ENCODE measurements at regions not wholly inside any gene's neighbourhood (a gene's known extent, or its start where the extent isn't known, plus 50 kb on each side); places are given as distances from the start of the nearest gene placed in this dataset.
A peak's percentile ranks its signal among the peaks of the same experiment; 100 is the strongest.

GRCh38 chr17:64732336-64733006, 70.4 kb upstream of the SMURF2 start (continued):
- TF ChIP-seq ZNF382 (CRISPR knock-in tag; IDR thresholded peaks at IDR 0.05; ENCODE audit: borderline replicate concordance) (no peak), ZNF781 (CRISPR knock-in tag; IDR thresholded peaks at IDR 0.05; ENCODE audit: borderline replicate concordance, not compliant biosample characterization) (no peak), SUZ12 (IDR thresholded peaks at IDR 0.05; ENCODE audit: low read depth, low read length) (no peak), ZMYM2 (CRISPR knock-in tag; IDR thresholded peaks at IDR 0.05) (no peak), ZNF331 (CRISPR knock-in tag; IDR thresholded peaks at IDR 0.05) (no peak), KLF9 (CRISPR knock-in tag; IDR thresholded peaks at IDR 0.05; ENCODE audit: low read depth) (no peak), CHD4 (IDR thresholded peaks at IDR 0.05; ENCODE audit: borderline replicate concordance, low read length) (no peak), TEAD3 (CRISPR knock-in tag; optimal IDR thresholded peaks at IDR 0.05; ENCODE audit: borderline replicate concordance) (no peak), FOXP1 (IDR thresholded peaks at IDR 0.05) (no peak), FOXP1 (CRISPR knock-in tag; IDR thresholded peaks at IDR 0.05) (0 out of 2 replicates have a peak, but pooled peaks have one; percentile 14), DZIP1 (CRISPR knock-in tag; IDR thresholded peaks at IDR 0.05) (no peak), SMAD1 (CRISPR knock-in tag; IDR thresholded peaks at IDR 0.05; ENCODE audit: borderline replicate concordance, low read depth) (no peak), CTCF (CRISPR knock-in tag; IDR thresholded peaks at IDR 0.05) (0 out of 2 replicates have a peak, but pooled peaks have one; percentile 2), ZNF407 (CRISPR knock-in tag; IDR thresholded peaks at IDR 0.05; ENCODE audit: not compliant biosample characterization) (no peak), NCOA2 (CRISPR knock-in tag; IDR thresholded peaks at IDR 0.05) (no peak), TP53 (CRISPR knock-in tag; conservative IDR thresholded peaks at IDR 0.05) (no peak), RARG (CRISPR knock-in tag; IDR thresholded peaks at IDR 0.05; ENCODE audit: low read depth) (no peak), RCOR2 (CRISPR knock-in tag; IDR thresholded peaks at IDR 0.05) (no peak), ZNF251 (CRISPR knock-in tag; IDR thresholded peaks at IDR 0.05) (no peak)

Measured in HepG2 (cell line).